ENCODE measurements at regions not wholly inside any gene's neighbourhood (a gene's known extent, or its start where the extent isn't known, plus 50 kb on each side); places are given as distances from the start of the nearest gene placed in this dataset.

- no peak overlapping the region for H3K9ac ChIP-seq (ENCODE audit: low read length)
- no peak overlapping the region for H3K4me2 ChIP-seq (ENCODE audit: low read depth, low read length, poor library complexity, severe bottlenecking)
- TF ChIP-seq CTCF (IDR thresholded peaks at IDR 0.05; ENCODE audit: insufficient read depth, low read length, poor library complexity, severe bottlenecking) = peak; percentile 14
- TF ChIP-seq EZH2phosphoT487 (conservative IDR thresholded peaks at IDR 0.05; ENCODE audit: low read length) = no peak
- H3K4me3 ChIP-seq (ENCODE audit: insufficient read depth, low read length, poor library complexity, severe bottlenecking) = no peak overlapping the region
- no peaks in the 10 kb centered on the region for H3K27me3 ChIP-seq (ENCODE audit: low read length)
- no peaks in the 10 kb centered on the region for H3K9me3 ChIP-seq (ENCODE audit: insufficient read depth, low read length)
- H3K9me2 ChIP-seq (replicated peaks; ENCODE audit: insufficient read depth, low read length) = no peaks in the 10 kb centered on the region
- no peaks in the 10 kb centered on the region for H3K79me2 ChIP-seq (ENCODE audit: insufficient read depth, low read length)
- H2AFZ ChIP-seq (ENCODE audit: low read depth, low read length, severe bottlenecking) = no peak overlapping the region
- no peaks in the 10 kb centered on the region for H3K36me3 ChIP-seq (ENCODE audit: low read length)
- H4K20me1 ChIP-seq (ENCODE audit: low read depth, low read length) = no peaks in the 10 kb centered on the region
- H3K27ac ChIP-seq (ENCODE audit: low read depth, low read length) = no peak overlapping the region
- no peaks in the 10 kb centered on the region for H3F3A ChIP-seq (ENCODE audit: insufficient read depth)
Observed at GRCh38 chr2:16773080-16773713, 107.6 kb upstream of the CYRIA start.

GRCh38 chr2:16767789-16768476, 102.3 kb upstream of the CYRIA start:
- TF ChIP-seq CTCF (IDR thresholded peaks at IDR 0.05; ENCODE audit: insufficient read depth, low read length, poor library complexity, severe bottlenecking) = no peak
- TF ChIP-seq EZH2phosphoT487 (conservative IDR thresholded peaks at IDR 0.05; ENCODE audit: low read length) = no peak

GRCh38 chr2:16765356-16765755, 99.7 kb upstream of the CYRIA start:
- H3K9me2 ChIP-seq (replicated peaks; ENCODE audit: insufficient read depth, low read length) = no peaks in the 10 kb centered on the region
- TF ChIP-seq EZH2phosphoT487 (conservative IDR thresholded peaks at IDR 0.05; ENCODE audit: low read length) (no peak), CTCF (IDR thresholded peaks at IDR 0.05; ENCODE audit: insufficient read depth, low read length, poor library complexity, severe bottlenecking) (no peak)
- H3K27ac ChIP-seq (ENCODE audit: low read depth, low read length) = no peak overlapping the region
- no peak overlapping the region for H2AFZ ChIP-seq (ENCODE audit: low read depth, low read length, severe bottlenecking)
- no peak overlapping the region for H3K9ac ChIP-seq (ENCODE audit: low read length)
- no peaks in the 10 kb centered on the region for H3K27me3 ChIP-seq (ENCODE audit: low read length)
- no peaks in the 10 kb centered on the region for H4K20me1 ChIP-seq (ENCODE audit: low read depth, low read length)
- no peaks in the 10 kb centered on the region for H3K79me2 ChIP-seq (ENCODE audit: insufficient read depth, low read length)
- H3K9me3 ChIP-seq (ENCODE audit: insufficient read depth, low read length) = no peaks in the 10 kb centered on the region
- no peaks in the 10 kb centered on the region for H3F3A ChIP-seq (ENCODE audit: insufficient read depth)
- no peaks in the 10 kb centered on the region for H3K36me3 ChIP-seq (ENCODE audit: low read length)
- H3K4me3 ChIP-seq (ENCODE audit: insufficient read depth, low read length, poor library complexity, severe bottlenecking) = no peak overlapping the region
- H3K4me2 ChIP-seq (ENCODE audit: low read depth, low read length, poor library complexity, severe bottlenecking) = no peak overlapping the region

More at GRCh38 chr2:16767789-16768476, 102.3 kb upstream of the CYRIA start:
- Histone ChIP-seq H3K9ac (ENCODE audit: low read length) (no peak overlapping the region), H3K4me2 (ENCODE audit: low read depth, low read length, poor library complexity, severe bottlenecking) (no peak overlapping the region), H3K27ac (ENCODE audit: low read depth, low read length) (no peak overlapping the region), H4K20me1 (ENCODE audit: low read depth, low read length) (no peaks in the 10 kb centered on the region), H3K79me2 (ENCODE audit: insufficient read depth, low read length) (no peaks in the 10 kb centered on the region), H3K9me2 (replicated peaks; ENCODE audit: insufficient read depth, low read length) (no peaks in the 10 kb centered on the region), H3F3A (ENCODE audit: insufficient read depth) (no peaks in the 10 kb centered on the region), H2AFZ (ENCODE audit: low read depth, low read length, severe bottlenecking) (no peak overlapping the region), H3K9me3 (ENCODE audit: insufficient read depth, low read length) (no peaks in the 10 kb centered on the region), H3K36me3 (ENCODE audit: low read length) (no peaks in the 10 kb centered on the region), H3K4me3 (ENCODE audit: insufficient read depth, low read length, poor library complexity, severe bottlenecking) (no peak overlapping the region), H3K27me3 (ENCODE audit: low read length) (no peaks in the 10 kb centered on the region)

Measured in SU-DHL-6 (cell line).